ENCODE measurements at regions not wholly inside any gene's neighbourhood (a gene's known extent, or its start where the extent isn't known, plus 50 kb on each side); places are given as distances from the start of the nearest gene placed in this dataset.

- H3K9me3 ChIP-seq (ENCODE audit: control insufficient read depth, insufficient read depth, low read length), result no peaks in the 10 kb centered on the region
- no peaks in the 10 kb centered on the region for H3K36me3 ChIP-seq (ENCODE audit: insufficient read depth, low read length)
- peaks cover 33% of the 10 kb centered on the region for H3K4me1 ChIP-seq (ENCODE audit: insufficient read depth, low read length)
- H3K9ac ChIP-seq (ENCODE audit: low read depth, low read length), result no peak overlapping the region
These were observed 123.6 kb upstream of the PFN2 start for GRCh38 chr3:150094150-150094933.

GRCh38 chr3:150091626-150092025, 120.9 kb upstream of the PFN2 start:
- peaks cover 21% of the 10 kb centered on the region for H3K4me1 ChIP-seq (ENCODE audit: insufficient read depth, low read length)
- no peaks in the 10 kb centered on the region for H3K36me3 ChIP-seq (ENCODE audit: insufficient read depth, low read length)
- no peaks in the 10 kb centered on the region for H3K9me3 ChIP-seq (ENCODE audit: control insufficient read depth, insufficient read depth, low read length)
- H3K9ac ChIP-seq (ENCODE audit: low read depth, low read length), result no peak overlapping the region

GRCh38 chr3:150090877-150091276, 120.2 kb upstream of the PFN2 start:
- Histone ChIP-seq H3K9ac (ENCODE audit: low read depth, low read length) (no peak overlapping the region), H3K36me3 (ENCODE audit: insufficient read depth, low read length) (no peaks in the 10 kb centered on the region), H3K4me1 (ENCODE audit: insufficient read depth, low read length) (peaks cover 15% of the 10 kb centered on the region), H3K9me3 (ENCODE audit: control insufficient read depth, insufficient read depth, low read length) (no peaks in the 10 kb centered on the region)

GRCh38 chr3:150090006-150090405, 119.3 kb upstream of the PFN2 start:
- no peak overlapping the region for H3K9ac ChIP-seq (ENCODE audit: low read depth, low read length)
- no peaks in the 10 kb centered on the region for H3K36me3 ChIP-seq (ENCODE audit: insufficient read depth, low read length)
- no peaks in the 10 kb centered on the region for H3K9me3 ChIP-seq (ENCODE audit: control insufficient read depth, insufficient read depth, low read length)
- H3K4me1 ChIP-seq (ENCODE audit: insufficient read depth, low read length), result peaks cover 13% of the 10 kb centered on the region

- Histone ChIP-seq H3K9me3 (ENCODE audit: control insufficient read depth, insufficient read depth, low read length) (no peaks in the 10 kb centered on the region), H3K4me1 (ENCODE audit: insufficient read depth, low read length) (peaks cover 5% of the 10 kb centered on the region; the same call in 1 of the 2 replicates), H3K9ac (ENCODE audit: low read depth, low read length) (no peak overlapping the region), H3K36me3 (ENCODE audit: insufficient read depth, low read length) (no peaks in the 10 kb centered on the region)
These were observed 113.4 kb upstream of the PFN2 start for GRCh38 chr3:150084128-150084527.

- Histone ChIP-seq H3K4me1 (ENCODE audit: insufficient read depth, low read length) (peaks cover 5% of the 10 kb centered on the region; the same call in 1 of the 2 replicates), H3K36me3 (ENCODE audit: insufficient read depth, low read length) (no peaks in the 10 kb centered on the region), H3K9ac (ENCODE audit: low read depth, low read length) (no peak overlapping the region), H3K9me3 (ENCODE audit: control insufficient read depth, insufficient read depth, low read length) (no peaks in the 10 kb centered on the region)
These were observed 113.0 kb upstream of the PFN2 start for GRCh38 chr3:150083655-150084042.

GRCh38 chr3:150082898-150083654, 112.4 kb upstream of the PFN2 start:
- Histone ChIP-seq H3K4me1 (ENCODE audit: insufficient read depth, low read length) (peaks cover 5% of the 10 kb centered on the region; the same call in 1 of the 2 replicates), H3K9ac (ENCODE audit: low read depth, low read length) (no peak overlapping the region)

GRCh38 chr3:150081084-150081483, 110.4 kb upstream of the PFN2 start:
- no peak overlapping the region for H3K9ac ChIP-seq (ENCODE audit: low read depth, low read length)
- H3K9me3 ChIP-seq (ENCODE audit: control insufficient read depth, insufficient read depth, low read length), result no peaks in the 10 kb centered on the region
- H3K36me3 ChIP-seq (ENCODE audit: insufficient read depth, low read length), result no peaks in the 10 kb centered on the region
- peaks cover 5% of the 10 kb centered on the region; the same call in 1 of the 2 replicates for H3K4me1 ChIP-seq (ENCODE audit: insufficient read depth, low read length)

More at GRCh38 chr3:150082898-150083654, 112.4 kb upstream of the PFN2 start:
- Histone ChIP-seq H3K36me3 (ENCODE audit: insufficient read depth, low read length) (no peaks in the 10 kb centered on the region), H3K9me3 (ENCODE audit: control insufficient read depth, insufficient read depth, low read length) (no peaks in the 10 kb centered on the region)

- Histone ChIP-seq H3K9me3 (ENCODE audit: control insufficient read depth, insufficient read depth, low read length) (no peaks in the 10 kb centered on the region), H3K9ac (ENCODE audit: low read depth, low read length) (no peak overlapping the region), H3K4me1 (ENCODE audit: insufficient read depth, low read length) (peaks cover 5% of the 10 kb centered on the region; the same call in 1 of the 2 replicates), H3K36me3 (ENCODE audit: insufficient read depth, low read length) (no peaks in the 10 kb centered on the region)
These were observed 109.5 kb upstream of the PFN2 start for GRCh38 chr3:150080058-150080730.

- H3K36me3 ChIP-seq (ENCODE audit: insufficient read depth, low read length), result no peaks in the 10 kb centered on the region
- no peaks in the 10 kb centered on the region for H3K9me3 ChIP-seq (ENCODE audit: control insufficient read depth, insufficient read depth, low read length)
- H3K4me1 ChIP-seq (ENCODE audit: insufficient read depth, low read length), result peaks cover 5% of the 10 kb centered on the region; the same call in 1 of the 2 replicates
- H3K9ac ChIP-seq (ENCODE audit: low read depth, low read length), result no peak overlapping the region
These were observed 108.5 kb upstream of the PFN2 start for GRCh38 chr3:150079029-150079739.

GRCh38 chr3:150077581-150078247, 107.0 kb upstream of the PFN2 start:
- H3K9me3 ChIP-seq (ENCODE audit: control insufficient read depth, insufficient read depth, low read length), result no peaks in the 10 kb centered on the region
- H3K36me3 ChIP-seq (ENCODE audit: insufficient read depth, low read length), result no peaks in the 10 kb centered on the region
- H3K4me1 ChIP-seq (ENCODE audit: insufficient read depth, low read length), result peaks cover 5% of the 10 kb centered on the region; the same call in 1 of the 2 replicates
- H3K9ac ChIP-seq (ENCODE audit: low read depth, low read length), result no peak overlapping the region

- Histone ChIP-seq H3K9me3 (ENCODE audit: control insufficient read depth, insufficient read depth, low read length) (no peaks in the 10 kb centered on the region), H3K36me3 (ENCODE audit: insufficient read depth, low read length) (no peaks in the 10 kb centered on the region), H3K4me1 (ENCODE audit: insufficient read depth, low read length) (peaks cover 5% of the 10 kb centered on the region; the same call in 1 of the 2 replicates), H3K9ac (ENCODE audit: low read depth, low read length) (no peak overlapping the region)
These were observed 106.4 kb upstream of the PFN2 start for GRCh38 chr3:150077107-150077506.

- H3K9ac ChIP-seq (ENCODE audit: low read depth, low read length), result no peak overlapping the region
- no peaks in the 10 kb centered on the region for H3K36me3 ChIP-seq (ENCODE audit: insufficient read depth, low read length)
- peaks cover 5% of the 10 kb centered on the region; the same call in 1 of the 2 replicates for H3K4me1 ChIP-seq (ENCODE audit: insufficient read depth, low read length)
- no peaks in the 10 kb centered on the region for H3K9me3 ChIP-seq (ENCODE audit: control insufficient read depth, insufficient read depth, low read length)
These were observed 105.7 kb upstream of the PFN2 start for GRCh38 chr3:150076443-150076842.

Measured in ES-I3 (cell line).